ENCODE measurements at regions not wholly inside any gene's neighbourhood (a gene's known extent, or its start where the extent isn't known, plus 50 kb on each side); places are given as distances from the start of the nearest gene placed in this dataset.
"Not testable (repeated sequence)": the region's sequence is repeated elsewhere in the genome, so short reads cannot be mapped to it uniquely, and the experiment has no call there.

GRCh38 chr15:50857763-50858162 lies 50.7 kb upstream of the AP4E1 start:
- no peak for DNase-seq (ENCODE audit: low spot score)

DNA sequence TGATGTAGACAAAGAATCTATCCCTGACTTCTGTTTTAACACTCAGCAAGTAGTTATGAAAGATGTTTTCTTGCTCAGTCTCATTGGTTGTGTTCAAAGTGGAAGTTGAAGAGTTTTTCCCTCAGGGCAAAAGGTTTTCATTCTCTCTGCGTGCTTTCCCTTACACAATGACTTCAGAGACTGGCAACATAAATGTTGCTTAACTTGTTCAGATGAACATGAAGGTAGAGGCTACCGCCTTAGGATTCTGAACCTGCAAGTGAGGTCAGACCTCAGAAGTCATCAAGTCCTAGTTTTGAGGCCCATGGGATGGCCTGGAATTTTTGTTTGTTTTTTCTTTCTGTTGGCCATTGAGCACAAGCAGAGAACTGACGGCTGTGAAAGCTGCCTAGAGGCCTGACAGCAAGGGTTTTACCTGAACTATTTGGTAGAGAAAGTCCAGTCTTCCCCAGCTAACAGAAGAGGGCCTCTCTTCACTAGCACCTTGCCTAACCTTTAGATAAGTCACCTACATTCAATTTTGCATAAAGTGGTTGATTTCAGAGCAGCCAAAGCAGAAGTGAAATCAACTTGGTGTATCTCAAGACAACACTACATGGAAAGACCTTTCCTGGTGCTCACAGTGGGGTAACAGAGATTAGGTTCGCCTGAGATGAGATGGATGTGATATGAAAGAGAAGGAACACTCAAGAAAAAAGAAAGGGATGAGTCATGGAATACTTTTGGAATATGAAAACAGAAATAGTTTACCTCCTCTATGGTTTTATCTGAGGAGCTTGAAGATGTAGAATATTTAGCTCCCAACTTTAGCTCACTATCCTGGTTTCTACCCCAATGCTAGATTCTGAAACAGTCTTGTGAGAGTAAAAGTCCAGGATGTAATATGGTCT lies 53.6 kb upstream of the AP4E1 start:
- DNase-seq (ENCODE audit: low spot score): peak; percentile 55

DNA sequence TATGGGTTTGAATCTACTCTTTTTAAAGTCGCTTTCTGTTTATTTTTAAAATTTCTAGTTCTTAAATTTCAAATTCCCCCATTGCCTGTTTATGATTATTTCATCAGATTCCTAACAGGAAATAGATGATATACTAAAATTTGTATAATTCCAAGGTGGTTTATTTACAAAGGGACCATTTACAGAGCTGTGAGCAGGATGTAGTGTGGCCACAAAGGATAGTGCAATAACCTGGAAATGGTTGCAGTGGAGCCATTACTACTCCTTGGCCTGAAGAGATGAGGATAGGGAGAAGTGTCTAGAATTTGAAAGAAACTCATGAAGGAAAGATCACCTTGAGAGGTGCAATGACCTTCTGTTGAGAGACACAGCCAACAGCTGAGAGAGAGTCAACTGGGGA lies 58.5 kb upstream of the AP4E1 start:
- DNase-seq (ENCODE audit: low spot score): no peak

DNA sequence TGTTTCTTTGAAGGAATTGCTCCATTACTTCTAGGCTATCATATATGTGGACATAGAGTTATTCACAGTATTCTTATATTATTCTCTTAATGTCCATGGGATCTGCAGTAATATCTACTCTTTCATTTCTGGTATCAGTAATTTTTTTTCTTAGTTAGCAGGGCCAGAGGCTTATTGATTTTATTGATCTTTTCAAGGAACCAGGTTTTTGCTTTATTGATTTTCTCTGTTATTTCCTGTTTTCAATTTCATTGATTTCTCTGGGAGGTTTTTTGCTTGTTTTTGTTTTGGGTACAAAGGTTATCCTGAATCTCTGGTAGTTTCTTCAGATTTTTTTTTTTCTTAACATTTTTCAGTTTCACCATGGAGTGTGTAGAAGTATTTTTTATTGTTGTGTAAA lies 60.1 kb upstream of the AP4E1 start:
- DNase-seq (ENCODE audit: low spot score): no peak

- DNase-seq (ENCODE audit: low spot score): not testable (repeated sequence)
Observed at GRCh38 chr15:50845181-50845580, 63.3 kb upstream of the AP4E1 start.

- DNase-seq (ENCODE audit: low spot score): no peak
Observed at GRCh38 chr15:50840520-50840919, 68.0 kb upstream of the AP4E1 start.

DNA sequence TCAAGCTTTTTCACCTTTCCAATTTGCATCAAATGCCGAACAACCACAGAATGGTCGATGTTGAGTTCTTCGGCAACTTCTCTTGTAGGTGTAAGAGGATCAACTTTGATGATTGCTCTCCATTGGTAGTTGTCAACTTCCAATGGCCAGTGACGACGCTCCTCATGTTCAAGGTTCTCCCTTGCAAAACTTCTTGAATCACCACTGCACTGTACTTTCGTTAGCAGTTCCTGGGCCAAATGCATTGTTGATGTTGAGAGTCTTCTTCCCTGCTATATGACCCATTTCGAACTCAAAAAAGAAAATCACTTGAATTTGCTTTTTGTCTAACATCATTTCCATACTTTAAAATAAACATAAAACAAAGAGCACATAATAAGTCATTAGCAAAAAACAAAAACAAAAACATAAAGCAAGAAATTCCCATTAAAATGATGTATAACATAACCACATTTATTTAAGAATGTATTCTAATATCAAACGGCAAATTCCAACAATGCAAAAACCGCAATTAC lies 71.2 kb upstream of the AP4E1 start:
- no peak for DNase-seq (ENCODE audit: low spot score)

DNA sequence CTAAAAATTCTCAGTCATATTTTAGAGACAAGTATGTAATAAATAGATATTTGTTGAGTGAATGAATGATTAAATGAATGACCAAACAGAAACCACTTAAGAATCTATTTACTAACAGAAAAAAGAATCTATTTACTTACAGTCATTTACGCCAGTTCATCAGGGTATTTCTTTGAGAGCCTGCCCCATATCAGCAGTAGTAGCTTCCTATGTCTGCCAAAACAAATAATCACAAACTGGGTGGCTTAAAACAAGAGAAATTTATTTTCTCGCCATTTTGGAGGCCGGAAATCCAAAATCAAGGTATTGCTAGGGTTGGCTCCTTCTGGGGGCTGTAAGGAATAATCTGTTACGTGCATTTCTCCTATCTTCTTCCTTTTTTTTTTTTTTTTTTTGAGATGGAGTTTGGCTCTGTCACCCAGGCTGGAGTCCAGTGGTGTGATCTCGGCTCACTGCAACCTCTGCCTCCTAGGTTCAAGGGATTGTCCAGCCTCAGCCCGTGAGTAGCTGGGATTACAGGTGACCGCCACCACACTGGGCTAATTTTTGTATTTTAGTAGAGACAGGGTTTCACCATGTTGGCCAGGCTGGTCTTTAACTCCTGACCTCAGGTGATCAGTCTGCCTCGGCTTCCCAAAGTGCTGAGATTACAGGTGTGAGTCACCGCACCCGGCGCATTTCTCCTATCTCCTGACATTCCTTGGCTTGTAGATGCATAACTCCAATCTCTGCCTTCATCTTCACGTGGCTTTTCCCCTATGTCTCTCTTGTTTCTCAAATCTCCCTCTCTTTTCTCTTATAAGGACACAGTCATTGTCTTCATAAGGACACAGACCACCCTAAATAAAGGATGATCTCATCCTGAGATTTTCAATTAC lies 65.2 kb upstream of the SPPL2A start:
- DNase-seq (ENCODE audit: low spot score): no peak

DNA sequence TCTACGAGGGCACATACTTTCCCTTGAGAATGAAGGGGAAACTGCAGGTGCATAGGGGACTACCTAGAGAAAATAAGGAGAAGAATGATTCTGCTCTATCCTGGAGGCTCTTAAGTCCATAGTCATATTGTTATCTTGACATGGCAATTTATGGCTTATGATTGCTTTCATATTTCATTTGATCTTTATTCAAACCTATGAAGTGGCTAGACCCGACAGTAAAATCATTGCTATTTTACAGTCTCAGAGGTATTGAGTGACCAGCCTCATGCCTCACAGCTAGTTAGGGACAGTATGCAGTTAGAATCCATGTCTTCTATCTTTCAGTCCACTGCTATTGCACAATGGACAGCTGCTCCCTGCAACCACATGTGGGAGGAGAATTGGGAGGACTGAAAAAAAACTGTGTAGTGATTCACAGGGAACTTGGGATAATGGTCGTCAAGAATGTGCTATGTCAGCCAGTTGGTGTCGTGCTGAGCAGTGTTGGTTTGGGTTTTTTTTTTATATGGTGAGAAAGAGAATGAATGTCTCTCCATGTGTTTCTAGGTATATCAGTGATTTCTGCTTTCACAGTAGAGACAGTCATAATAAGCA lies 63.2 kb upstream of the SPPL2A start:
- DNase-seq (ENCODE audit: low spot score): no peak

DNA sequence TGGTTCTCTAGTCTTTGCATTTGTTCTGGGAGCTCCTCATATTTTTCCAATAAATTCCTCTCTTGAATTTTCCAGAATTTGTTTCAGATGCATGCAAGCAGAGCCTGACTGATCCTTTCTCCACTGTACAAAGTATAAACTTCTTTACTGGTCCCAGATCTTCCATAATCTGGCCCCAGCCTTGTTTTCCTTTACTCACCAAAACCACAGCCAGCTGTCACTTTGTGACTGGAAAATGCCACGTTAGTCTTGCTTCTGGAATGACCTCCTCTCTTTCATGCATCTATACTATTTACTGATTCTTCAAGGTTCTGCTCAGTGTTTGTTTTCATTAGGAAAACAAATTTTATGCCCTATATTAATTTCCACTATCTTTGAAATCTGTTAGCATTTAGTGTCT lies 60.4 kb upstream of the SPPL2A start:
- DNase-seq (ENCODE audit: low spot score): no peak

DNA sequence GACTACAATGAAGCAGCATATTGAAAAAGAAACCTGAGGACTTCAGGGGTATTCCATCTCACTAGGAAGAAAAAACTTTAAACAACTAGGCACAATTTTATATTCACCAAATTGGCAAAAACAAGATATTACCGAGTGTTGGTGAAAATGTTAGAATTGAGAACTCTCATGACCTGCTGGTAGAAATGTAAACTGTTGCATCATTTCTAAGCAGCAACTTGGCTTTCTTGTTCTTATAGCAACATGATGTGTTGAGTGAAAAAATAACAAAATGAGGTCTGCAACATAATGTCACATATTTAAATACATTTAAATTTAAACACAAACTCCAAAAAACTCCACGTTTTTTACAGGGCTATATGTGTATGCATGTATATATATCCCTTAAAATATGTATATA lies 59.0 kb upstream of the SPPL2A start:
- no peak for DNase-seq (ENCODE audit: low spot score)

GRCh38 chr15:50823281-50823680 lies 57.8 kb upstream of the SPPL2A start:
- no peak for DNase-seq (ENCODE audit: low spot score)

DNA sequence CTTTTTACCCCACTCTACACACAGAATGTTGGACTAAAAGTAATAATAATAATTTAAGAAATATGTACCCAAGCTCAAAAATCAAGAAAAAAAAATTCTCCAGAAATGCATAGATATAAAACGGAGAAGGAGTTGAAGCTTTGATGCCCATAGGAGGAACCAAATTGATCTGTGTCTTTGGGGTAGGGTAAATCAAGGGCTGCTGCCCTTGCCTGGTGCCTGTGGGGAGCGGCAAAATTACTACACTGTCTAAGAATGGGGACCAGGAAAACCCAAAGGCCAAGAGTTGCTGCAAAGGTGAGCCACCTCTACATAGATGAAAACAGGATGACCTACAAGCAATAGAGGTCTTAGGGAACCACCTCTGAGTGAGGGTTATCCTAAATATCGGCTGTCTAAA lies 56.0 kb upstream of the SPPL2A start:
- DNase-seq (ENCODE audit: low spot score): no peak

GRCh38 chr15:50820808-50821382 lies 55.4 kb upstream of the SPPL2A start:
- no peak for DNase-seq (ENCODE audit: low spot score)

GRCh38 chr15:50819344-50819743 lies 53.8 kb upstream of the SPPL2A start:
- DNase-seq (ENCODE audit: low spot score): no peak

DNA sequence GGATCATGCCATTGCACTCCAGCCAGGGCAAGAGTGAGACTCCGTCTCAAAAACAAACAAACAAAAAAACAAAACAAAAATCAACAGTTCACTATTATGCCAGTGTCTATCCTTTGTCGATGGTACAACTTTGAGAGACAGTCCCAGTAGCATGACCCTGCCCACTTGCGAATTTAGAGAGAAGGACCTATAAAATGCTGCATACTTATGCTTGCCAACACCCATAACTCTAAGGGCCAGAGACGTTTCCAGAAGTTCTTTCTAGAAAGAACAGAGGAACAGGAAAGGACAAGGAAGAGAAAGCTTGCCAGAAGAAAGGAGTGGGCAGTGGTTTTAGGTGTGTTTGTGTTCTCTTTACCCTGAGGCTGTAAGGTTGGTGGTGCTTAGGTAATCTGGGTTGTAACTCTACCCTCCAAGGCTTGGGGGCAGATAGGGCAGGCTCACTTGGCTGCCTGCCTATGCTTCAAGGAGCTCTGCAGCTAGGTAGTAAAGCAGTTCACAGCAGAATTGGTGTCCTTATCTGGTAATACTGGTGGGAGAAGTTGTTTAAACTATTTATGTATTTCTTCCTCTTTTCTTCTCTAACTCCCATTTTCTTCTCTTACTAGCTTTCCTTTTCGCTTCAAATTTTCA lies 50.6 kb upstream of the SPPL2A start:
- DNase-seq (ENCODE audit: low spot score): no peak
